PC-9 (cell line): ENCODE measurements at regions not wholly inside any gene's neighbourhood (a gene's known extent, or its start where the extent isn't known, plus 50 kb on each side); places are given as distances from the start of the nearest gene placed in this dataset.

ENCODE experiments used
- BruUV-seq: library from RNA; stranded (reverse); fragments of 400-500 nt; replicated peaks from 2 replicates; lab custom pipeline; 2021; lab: Mats Ljungman, UMichigan
- CTCF ChIA-PET: fragments of 300-600 bp; sonication (Branson Sonifier 250); formaldehyde crosslinking; loops from one replicate; lab custom pipeline; 2022; ENCODE audit warnings: antibody characterized with exemption; lab: Charles Lee
- POLR2A ChIA-PET: fragments of 300-600 bp; sonication (Branson Sonifier 250); formaldehyde crosslinking; loops from one replicate; lab custom pipeline; 2022; ENCODE audit warnings: antibody characterized with exemption; ENCODE audit not compliant: unreplicated experiment; lab: Charles Lee
- DNase-seq, 2 experiments: peaks; one replicate each; pipeline versions ENCODE4 v3.0.0 to v3.0.0-alpha.2; 2015 to 2022; ENCODE audit warnings: mixed read lengths in 1 of 2
- H2AFZ ChIP-seq: fragments of 200-600 bp; sonication (generic); 2 replicates; pipeline ENCODE4 v1.8.1; 2017; ENCODE audit warnings: antibody characterized with exemption
- H3F3A ChIP-seq: fragments of 200-600 bp; sonication (generic); 2 replicates; pipeline ENCODE4 v1.8.1; 2017; ENCODE audit warnings: antibody characterized with exemption, mild to moderate bottlenecking, low read depth; ENCODE audit not compliant: insufficient read depth
- H3K27ac ChIP-seq: fragments of 200-600 bp; sonication (generic); 2 replicates; pipeline ENCODE4 v1.6.1; 2016; ENCODE audit warnings: mixed run types
- H3K27me3 ChIP-seq: fragments of 200-600 bp; sonication (generic); 2 replicates; pipeline ENCODE4 v1.6.1; 2016; ENCODE audit warnings: low read depth, mixed run types; ENCODE audit not compliant: insufficient read depth
- H3K36me3 ChIP-seq: fragments of 200-600 bp; sonication (generic); 2 replicates; pipeline ENCODE4 v1.6.1; 2016; ENCODE audit warnings: low read depth, mixed run types
- H3K4me1 ChIP-seq: fragments of 200-600 bp; sonication (generic); replicated peaks from 2 replicates; pipeline ENCODE4 v1.6.1; 2016; ENCODE audit warnings: mixed run types; ENCODE audit not compliant: insufficient read depth
- H3K4me2 ChIP-seq: fragments of 200-600 bp; sonication (generic); 2 replicates; pipeline ENCODE4 v1.6.1; 2017; ENCODE audit warnings: mixed run types
- H3K4me3 ChIP-seq: fragments of 200-600 bp; sonication (generic); 2 replicates; pipeline ENCODE4 v1.6.1; 2016; ENCODE audit warnings: mixed run types
- H3K79me2 ChIP-seq: fragments of 200-600 bp; sonication (generic); 2 replicates; pipeline ENCODE4 v1.6.1; 2017; ENCODE audit warnings: low read depth, mixed run types
- H3K9me2 ChIP-seq: fragments of 200-600 bp; sonication (generic); 2 replicates; pipeline ENCODE4 v1.8.1; 2017; ENCODE audit warnings: mild to moderate bottlenecking; ENCODE audit not compliant: insufficient read depth
- H3K9me3 ChIP-seq: fragments of 200-600 bp; sonication (generic); 2 replicates; pipeline ENCODE4 v1.8.1; 2016; ENCODE audit warnings: low read depth; ENCODE audit not compliant: insufficient read depth
- H4K20me1 ChIP-seq: fragments of 200-600 bp; sonication (generic); 2 replicates; pipeline ENCODE4 v1.8.1; 2017; ENCODE audit not compliant: insufficient read depth
- EZH2 ChIP-seq: fragments of 200-600 bp; sonication (generic); IDR thresholded peaks from 2 replicates; pipeline ENCODE4 v1.8.0; 2017; ENCODE audit warnings: antibody characterized with exemption, low read depth
- intact Hi-C: fragments of 100-400 bp; cut with micrococcal nuclease; formaldehyde crosslinking; loops from one replicate; pipeline ENCODE4 v1.10.0; 2022; ENCODE audit not compliant: unreplicated experiment
- TF ChIP-seq, protein P1 (sequence below): fragments of 200-600 bp; sonication (generic); conservative IDR thresholded peaks from 2 replicates; pipeline ENCODE4 v1.6.1; 2017; ENCODE audit warnings: mixed run types, antibody characterized with exemption, mild to moderate bottlenecking, moderate library complexity

- no peaks in the 10 kb centered on the region for H3K36me3 ChIP-seq
- H2AFZ ChIP-seq, result no peak overlapping the region
- H3K4me3 ChIP-seq, result no peak overlapping the region
- intact Hi-C loops, result no loop called here
- ChIA-PET CTCF (no interaction called here), POLR2A (no interaction called here)
- no peak overlapping the region for H3K4me2 ChIP-seq
- H3K9me2 ChIP-seq, result no peaks in the 10 kb centered on the region
- no peak for DNase-seq
- H3K27me3 ChIP-seq, result peaks cover 7% of the 10 kb centered on the region; the same call in 1 of the 2 replicates
- BruUV-seq, result no TSS peak
- no peaks in the 10 kb centered on the region for H3K79me2 ChIP-seq
- no peaks in the 10 kb centered on the region; the same call in 1 of the 2 replicates for H4K20me1 ChIP-seq
- H3F3A ChIP-seq, result no peaks in the 10 kb centered on the region
- TF ChIP-seq EZH2, result no peak
- TF ChIP-seq, protein P1, sequence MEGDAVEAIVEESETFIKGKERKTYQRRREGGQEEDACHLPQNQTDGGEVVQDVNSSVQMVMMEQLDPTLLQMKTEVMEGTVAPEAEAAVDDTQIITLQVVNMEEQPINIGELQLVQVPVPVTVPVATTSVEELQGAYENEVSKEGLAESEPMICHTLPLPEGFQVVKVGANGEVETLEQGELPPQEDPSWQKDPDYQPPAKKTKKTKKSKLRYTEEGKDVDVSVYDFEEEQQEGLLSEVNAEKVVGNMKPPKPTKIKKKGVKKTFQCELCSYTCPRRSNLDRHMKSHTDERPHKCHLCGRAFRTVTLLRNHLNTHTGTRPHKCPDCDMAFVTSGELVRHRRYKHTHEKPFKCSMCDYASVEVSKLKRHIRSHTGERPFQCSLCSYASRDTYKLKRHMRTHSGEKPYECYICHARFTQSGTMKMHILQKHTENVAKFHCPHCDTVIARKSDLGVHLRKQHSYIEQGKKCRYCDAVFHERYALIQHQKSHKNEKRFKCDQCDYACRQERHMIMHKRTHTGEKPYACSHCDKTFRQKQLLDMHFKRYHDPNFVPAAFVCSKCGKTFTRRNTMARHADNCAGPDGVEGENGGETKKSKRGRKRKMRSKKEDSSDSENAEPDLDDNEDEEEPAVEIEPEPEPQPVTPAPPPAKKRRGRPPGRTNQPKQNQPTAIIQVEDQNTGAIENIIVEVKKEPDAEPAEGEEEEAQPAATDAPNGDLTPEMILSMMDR, result no peak
- no peak overlapping the region for H3K27ac ChIP-seq
- H3K9me3 ChIP-seq, result no peaks in the 10 kb centered on the region
- H3K4me1 ChIP-seq, result no peaks in the 10 kb centered on the region
These were observed 364.9 kb upstream of the CADM1 start for GRCh38 chr11:115869131-115869530.

DNA sequence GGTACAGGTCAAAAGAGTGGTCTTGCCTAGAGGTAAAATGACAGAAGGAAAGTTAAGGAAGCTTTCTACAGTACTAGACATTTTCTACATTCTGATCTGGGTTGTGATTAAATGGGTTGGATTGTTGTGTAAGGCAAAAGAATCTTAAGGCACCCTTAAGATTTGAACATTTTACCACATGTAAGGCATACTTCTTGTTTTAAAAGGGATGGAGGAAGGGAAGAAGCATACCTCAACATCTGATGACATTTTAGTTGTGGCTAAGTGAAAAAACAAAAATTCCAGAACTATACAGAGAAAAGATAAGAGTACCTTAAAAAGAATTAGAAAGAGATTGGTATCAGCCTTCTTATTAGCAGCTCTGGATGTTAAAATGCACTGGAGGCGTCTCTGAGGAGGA is 356.0 kb upstream of the CADM1 start:
- Histone ChIP-seq H3K9me3 (no peaks in the 10 kb centered on the region), H3K79me2 (no peaks in the 10 kb centered on the region), H3K27me3 (no peaks in the 10 kb centered on the region), H3K4me1 (no peaks in the 10 kb centered on the region), H3K36me3 (no peaks in the 10 kb centered on the region), H4K20me1 (no peaks in the 10 kb centered on the region), H3K4me2 (no peak overlapping the region), H2AFZ (no peak overlapping the region), H3K27ac (no peak overlapping the region), H3K9me2 (no peaks in the 10 kb centered on the region), H3F3A (no peaks in the 10 kb centered on the region), H3K4me3 (no peak overlapping the region)
- POLR2A ChIA-PET, result no interaction called here
- no peak for DNase-seq
- intact Hi-C loops, result no loop called here
- no TSS peak for BruUV-seq
- no peak for TF ChIP-seq EZH2
- TF ChIP-seq, protein P1, result no peak
- CTCF ChIA-PET, result no interaction called here

DNA sequence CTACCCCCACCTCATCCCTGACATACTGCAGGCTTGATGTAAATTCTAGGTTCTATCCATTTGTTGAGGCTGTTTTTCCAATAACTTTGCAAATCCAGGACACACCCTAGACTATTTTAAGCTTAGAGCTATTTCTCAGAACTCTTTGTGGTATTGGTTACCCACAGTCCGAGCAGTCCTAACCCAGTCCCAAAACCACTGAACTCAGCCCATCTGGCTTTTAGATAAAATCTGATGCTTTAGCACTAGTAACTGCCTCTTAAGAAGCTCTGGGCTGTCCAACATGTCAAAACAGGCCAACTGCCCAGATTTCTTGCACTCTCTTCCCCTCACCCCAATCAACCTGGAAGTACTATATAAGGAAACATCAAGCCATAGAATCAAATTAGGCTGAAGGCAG is 344.4 kb upstream of the CADM1 start:
- Histone ChIP-seq H3K4me1 (no peaks in the 10 kb centered on the region), H2AFZ (no peak overlapping the region), H3K27me3 (no peaks in the 10 kb centered on the region), H3K9me3 (no peaks in the 10 kb centered on the region), H3K4me2 (no peak overlapping the region), H3K27ac (no peak overlapping the region), H3K4me3 (no peak overlapping the region), H3K9me2 (no peaks in the 10 kb centered on the region), H3K79me2 (no peaks in the 10 kb centered on the region), H4K20me1 (no peaks in the 10 kb centered on the region), H3F3A (no peaks in the 10 kb centered on the region), H3K36me3 (no peaks in the 10 kb centered on the region)
- intact Hi-C loops, result no loop called here
- DNase-seq, result no peak
- TF ChIP-seq, protein P1, result no peak
- CTCF ChIA-PET, result no interaction called here
- BruUV-seq, result no TSS peak
- POLR2A ChIA-PET, result no interaction called here
